ENCODE measurements at regions not wholly inside any gene's neighbourhood (a gene's known extent, or its start where the extent isn't known, plus 50 kb on each side); places are given as distances from the start of the nearest gene placed in this dataset.

DNA sequence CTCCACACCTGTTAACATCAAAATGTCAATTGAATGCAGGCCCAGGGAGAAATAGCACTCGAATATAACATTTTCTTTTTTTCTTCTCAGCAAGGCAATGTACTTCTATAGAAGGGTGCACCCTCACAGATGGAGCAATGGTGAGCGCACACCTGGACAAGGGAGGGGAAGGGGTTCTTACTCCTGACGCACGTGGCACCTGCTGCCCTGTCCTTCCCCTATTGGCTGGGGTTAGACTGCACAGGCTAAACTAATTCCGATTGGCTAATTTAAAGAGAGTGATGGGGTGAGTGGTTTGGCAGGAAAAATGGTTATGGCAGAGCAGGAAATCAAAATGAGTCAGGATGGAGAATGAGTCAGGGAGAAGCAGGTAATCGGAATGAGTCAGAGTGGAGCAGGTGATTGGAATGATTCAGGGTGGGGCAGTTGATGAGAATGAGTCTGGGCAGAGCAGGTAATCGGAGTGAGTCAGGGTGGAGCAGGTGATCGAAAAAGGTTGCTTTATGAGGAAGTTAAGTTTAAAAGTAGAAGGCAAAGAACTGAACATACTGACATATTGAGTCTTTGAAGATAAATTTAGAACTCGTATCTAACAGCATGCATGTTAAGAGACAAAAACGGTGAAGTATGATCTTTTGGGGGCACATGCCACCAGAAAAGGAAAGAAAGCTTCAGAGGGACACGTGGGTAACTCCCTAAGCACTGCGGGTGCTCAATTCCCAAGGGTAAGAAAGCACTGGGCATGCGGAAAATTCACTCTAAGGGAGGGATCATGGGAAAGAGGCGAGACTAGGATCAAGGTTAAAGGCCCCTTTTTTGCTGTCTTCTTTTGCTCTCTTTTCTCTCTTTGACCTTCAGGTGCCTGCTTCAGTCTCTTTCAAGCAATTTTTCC is 72.9 kb upstream of the GALNT15 start:
- WGBS, 2 donors: 76 to 78% methylated on average over 14 of the region's 14 CpGs
- no peaks in the 10 kb centered on the region for H3K27me3 ChIP-seq (ENCODE audit: control insufficient read depth in 1 of 2, insufficient read depth in 2 of 2, low read length in 1 of 2)
- DNase-seq: no peak
- no peaks in the 10 kb centered on the region for H3K36me3 ChIP-seq (ENCODE audit: control insufficient read depth in 1 of 2, insufficient read depth in 2 of 2, low read length in 1 of 2)
- H3K9me3 ChIP-seq (ENCODE audit: control insufficient read depth, low read length): no peaks in the 10 kb centered on the region
- intact Hi-C loops (cut with DNase I): no loop called here
- no peak overlapping the region for H3K27ac ChIP-seq (ENCODE audit: low read depth in 1 of 2, low read length in 2 of 2)
- no peak for ATAC-seq (ENCODE audit: low FRiP score)
- H3K4me1 ChIP-seq (ENCODE audit: control insufficient read depth in 1 of 2, insufficient read depth in 2 of 2, low read length in 2 of 2): peaks cover 2 to 3% of the 10 kb centered on the region in 2 donors
- no peak overlapping the region for H3K4me3 ChIP-seq (ENCODE audit: low read length in 2 of 2)

DNA sequence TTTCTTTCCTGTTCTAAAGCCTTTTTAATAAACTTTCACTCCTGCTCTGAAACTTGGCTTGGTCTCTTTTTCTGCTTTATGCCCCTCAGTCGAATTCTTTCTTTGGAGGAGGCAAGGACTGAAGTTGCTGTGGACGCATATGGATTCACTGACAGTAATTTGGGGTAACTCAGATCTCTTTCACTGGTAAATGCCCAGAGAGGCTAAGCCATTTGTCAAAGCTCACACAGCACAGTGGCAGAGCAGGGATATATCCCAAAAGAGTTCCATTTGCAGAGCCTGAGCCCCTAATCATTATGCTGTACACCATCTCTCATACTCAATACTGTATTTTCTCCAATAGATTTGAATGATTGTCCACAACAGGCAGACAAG is 72.3 kb upstream of the GALNT15 start:
- 77 to 83% methylated on average over 2 of the region's 2 CpGs for WGBS, 2 donors
- Histone ChIP-seq H3K27ac (ENCODE audit: low read depth in 1 of 2, low read length in 2 of 2) (no peak overlapping the region), H3K4me1 (ENCODE audit: control insufficient read depth in 1 of 2, insufficient read depth in 2 of 2, low read length in 2 of 2) (peaks cover 2 to 3% of the 10 kb centered on the region in 2 donors), H3K27me3 (ENCODE audit: control insufficient read depth in 1 of 2, insufficient read depth in 2 of 2, low read length in 1 of 2) (no peaks in the 10 kb centered on the region), H3K4me3 (ENCODE audit: low read length in 2 of 2) (no peak overlapping the region), H3K36me3 (ENCODE audit: control insufficient read depth in 1 of 2, insufficient read depth in 2 of 2, low read length in 1 of 2) (no peaks in the 10 kb centered on the region), H3K9me3 (ENCODE audit: control insufficient read depth, low read length) (no peaks in the 10 kb centered on the region)
- intact Hi-C loops (cut with DNase I): no loop called here
- ATAC-seq (ENCODE audit: low FRiP score) (no peak), DNase-seq (no peak)

DNA sequence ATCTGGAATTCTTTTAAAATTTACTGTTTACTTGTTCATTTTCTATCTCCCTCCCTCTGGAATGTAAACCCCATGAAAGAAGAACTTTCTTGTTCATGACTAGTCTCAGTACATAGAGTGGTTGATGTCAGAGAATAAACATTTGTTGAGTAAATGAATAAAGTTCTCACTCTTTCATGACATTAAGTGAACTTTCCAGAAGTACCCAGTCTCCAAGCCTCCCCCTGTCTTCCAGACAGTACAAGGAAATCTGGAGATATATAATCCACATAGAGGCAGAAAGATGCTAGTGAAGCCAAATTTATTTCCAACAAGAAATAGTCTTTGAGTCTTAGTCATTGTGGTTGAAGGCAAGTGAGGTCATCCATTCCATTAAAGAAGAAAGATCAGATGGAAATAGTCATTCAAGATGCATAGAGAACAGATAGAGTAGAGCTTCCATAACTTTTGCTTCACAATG is 71.5 kb upstream of the GALNT15 start:
- intact Hi-C loops (cut with DNase I): no loop called here
- DNase-seq (no peak), ATAC-seq (ENCODE audit: low FRiP score) (peak; percentile 69)
- Histone ChIP-seq H3K36me3 (ENCODE audit: control insufficient read depth in 1 of 2, insufficient read depth in 2 of 2, low read length in 1 of 2) (no peaks in the 10 kb centered on the region), H3K27me3 (ENCODE audit: control insufficient read depth in 1 of 2, insufficient read depth in 2 of 2, low read length in 1 of 2) (no peaks in the 10 kb centered on the region), H3K27ac (ENCODE audit: low read depth in 1 of 2, low read length in 2 of 2) (no peak overlapping the region), H3K9me3 (ENCODE audit: control insufficient read depth, low read length) (no peaks in the 10 kb centered on the region), H3K4me3 (ENCODE audit: low read length in 2 of 2) (no peak overlapping the region), H3K4me1 (ENCODE audit: control insufficient read depth in 1 of 2, insufficient read depth in 2 of 2, low read length in 2 of 2) (peaks cover 2 to 3% of the 10 kb centered on the region in 2 donors)

DNA sequence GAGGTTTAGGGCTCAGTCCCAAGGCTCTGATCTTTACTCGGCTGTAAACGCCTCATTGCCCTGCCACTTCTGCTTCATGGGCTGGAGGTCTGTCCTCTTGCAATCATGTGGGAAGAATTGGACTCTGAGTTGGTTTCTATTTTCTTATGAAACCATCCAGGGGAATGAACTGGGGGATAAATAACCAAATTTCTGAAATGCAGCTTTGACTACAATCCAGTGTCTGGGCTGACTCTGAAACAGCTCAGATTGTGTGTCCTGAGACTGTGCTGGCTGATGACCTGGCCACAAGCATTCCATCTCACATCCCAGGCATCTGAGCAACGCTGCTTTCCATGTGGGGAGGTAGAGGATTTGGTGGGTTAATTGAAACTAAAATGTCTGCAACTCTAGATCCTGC is 71.0 kb upstream of the GALNT15 start:
- Histone ChIP-seq H3K36me3 (ENCODE audit: control insufficient read depth in 1 of 2, insufficient read depth in 2 of 2, low read length in 1 of 2) (no peaks in the 10 kb centered on the region), H3K27me3 (ENCODE audit: control insufficient read depth in 1 of 2, insufficient read depth in 2 of 2, low read length in 1 of 2) (no peaks in the 10 kb centered on the region), H3K4me1 (ENCODE audit: control insufficient read depth in 1 of 2, insufficient read depth in 2 of 2, low read length in 2 of 2) (peaks cover 2 to 3% of the 10 kb centered on the region in 2 donors), H3K27ac (ENCODE audit: low read depth in 1 of 2, low read length in 2 of 2) (no peak overlapping the region), H3K4me3 (ENCODE audit: low read length in 2 of 2) (no peak overlapping the region), H3K9me3 (ENCODE audit: control insufficient read depth, low read length) (no peaks in the 10 kb centered on the region)
- DNase-seq (no peak), ATAC-seq (ENCODE audit: low FRiP score) (peak; percentile 75)
- intact Hi-C loops (cut with DNase I): no loop called here
- 50 to 57% methylated on average over 3 of the region's 3 CpGs for WGBS, 2 donors

DNA sequence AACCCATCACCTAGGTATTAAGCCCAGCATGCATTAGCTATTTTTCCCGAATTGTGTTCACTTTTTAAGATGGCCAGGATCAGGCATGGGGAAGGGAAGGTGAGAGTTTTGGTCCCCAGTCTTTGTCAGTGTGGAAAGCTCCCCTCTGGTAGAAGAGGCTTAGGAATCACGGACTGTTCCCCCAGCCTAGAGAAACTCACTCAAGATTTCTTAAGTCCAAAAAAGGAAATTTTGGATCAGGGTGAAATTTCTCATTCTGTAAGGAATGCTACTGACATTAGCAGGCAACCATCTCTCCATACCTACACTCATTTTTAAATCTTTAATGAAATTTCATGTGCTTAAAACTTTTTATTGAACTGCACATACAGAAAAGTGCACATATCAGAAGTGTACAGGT is 70.3 kb upstream of the GALNT15 start:
- H3K4me1 ChIP-seq (ENCODE audit: control insufficient read depth in 1 of 2, insufficient read depth in 2 of 2, low read length in 2 of 2): peaks cover 2 to 3% of the 10 kb centered on the region in 2 donors
- DNase-seq (no peak), ATAC-seq (ENCODE audit: low FRiP score) (no peak)
- H3K9me3 ChIP-seq (ENCODE audit: control insufficient read depth, low read length): no peaks in the 10 kb centered on the region
- no peaks in the 10 kb centered on the region for H3K27me3 ChIP-seq (ENCODE audit: control insufficient read depth in 1 of 2, insufficient read depth in 2 of 2, low read length in 1 of 2)
- no peak overlapping the region for H3K27ac ChIP-seq (ENCODE audit: low read depth in 1 of 2, low read length in 2 of 2)
- intact Hi-C loops (cut with DNase I): no loop called here
- 50 to 70% methylated on average over 2 of the region's 2 CpGs for WGBS, 2 donors
- H3K4me3 ChIP-seq (ENCODE audit: low read length in 2 of 2): no peak overlapping the region
- no peaks in the 10 kb centered on the region for H3K36me3 ChIP-seq (ENCODE audit: control insufficient read depth in 1 of 2, insufficient read depth in 2 of 2, low read length in 1 of 2)

DNA sequence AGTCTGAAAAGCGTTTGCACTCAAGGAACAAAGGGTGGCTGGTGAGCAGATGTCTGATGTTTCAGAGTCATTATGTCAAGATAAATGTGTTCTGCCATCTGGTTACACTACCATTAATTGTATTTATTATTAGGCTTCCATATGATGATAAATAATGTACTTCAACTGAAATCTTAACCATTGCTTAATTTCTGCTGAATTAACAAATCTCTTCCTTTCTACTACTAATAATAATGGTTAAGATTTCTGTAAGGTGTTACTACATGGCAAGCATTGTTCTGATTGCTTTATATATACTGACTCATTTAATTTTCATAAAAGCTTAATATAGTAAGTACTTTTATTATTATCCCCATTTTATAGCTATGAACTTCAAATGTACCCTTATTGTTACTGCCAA is 68.4 kb upstream of the GALNT15 start:
- intact Hi-C loops (cut with DNase I): no loop called here
- no peaks in the 10 kb centered on the region for H3K9me3 ChIP-seq (ENCODE audit: control insufficient read depth, low read length)
- ATAC-seq (ENCODE audit: low FRiP score) (no peak), DNase-seq (no peak)
- no peak overlapping the region for H3K27ac ChIP-seq (ENCODE audit: low read depth in 1 of 2, low read length in 2 of 2)
- H3K36me3 ChIP-seq (ENCODE audit: control insufficient read depth in 1 of 2, insufficient read depth in 2 of 2, low read length in 1 of 2): no peaks in the 10 kb centered on the region
- 93% methylated on average over 1 of the region's 1 CpG for WGBS, 2 donors
- H3K4me1 ChIP-seq (ENCODE audit: control insufficient read depth in 1 of 2, insufficient read depth in 2 of 2, low read length in 2 of 2): peaks cover 2 to 3% of the 10 kb centered on the region in 2 donors
- no peaks in the 10 kb centered on the region for H3K27me3 ChIP-seq (ENCODE audit: control insufficient read depth in 1 of 2, insufficient read depth in 2 of 2, low read length in 1 of 2)
- no peak overlapping the region for H3K4me3 ChIP-seq (ENCODE audit: low read length in 2 of 2)

DNA sequence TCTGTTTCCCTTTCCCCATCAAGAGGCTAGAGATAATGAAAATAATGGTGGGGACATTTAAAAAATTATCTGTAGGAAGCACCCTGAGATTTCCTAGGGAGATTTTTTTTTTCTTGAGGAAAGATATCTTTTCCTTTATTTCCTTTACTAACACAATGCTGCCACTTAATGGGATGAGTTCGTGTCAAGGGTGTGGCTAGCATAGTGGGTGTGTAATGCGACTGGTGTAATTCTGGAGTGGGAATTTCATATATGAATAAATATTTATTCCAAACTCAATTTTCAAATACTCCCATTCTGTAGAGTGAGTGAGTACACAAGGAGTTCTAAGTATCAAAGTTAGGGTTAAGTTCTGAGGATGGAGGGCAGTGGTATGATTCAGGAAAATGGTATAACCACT is 66.1 kb upstream of the GALNT15 start:
- Histone ChIP-seq H3K36me3 (ENCODE audit: control insufficient read depth in 1 of 2, insufficient read depth in 2 of 2, low read length in 1 of 2) (no peaks in the 10 kb centered on the region), H3K27me3 (ENCODE audit: control insufficient read depth in 1 of 2, insufficient read depth in 2 of 2, low read length in 1 of 2) (no peaks in the 10 kb centered on the region), H3K4me3 (ENCODE audit: low read length in 2 of 2) (no peak overlapping the region), H3K27ac (ENCODE audit: low read depth in 1 of 2, low read length in 2 of 2) (no peak overlapping the region), H3K4me1 (ENCODE audit: control insufficient read depth in 1 of 2, insufficient read depth in 2 of 2, low read length in 2 of 2) (peaks cover 0 to 4% of the 10 kb centered on the region in 2 donors), H3K9me3 (ENCODE audit: control insufficient read depth, low read length) (no peaks in the 10 kb centered on the region)
- 64 to 93% methylated on average over 2 of the region's 2 CpGs for WGBS, 2 donors
- no peak for ATAC-seq (ENCODE audit: low FRiP score)
- intact Hi-C loops (cut with DNase I): no loop called here
- no peak for DNase-seq

DNA sequence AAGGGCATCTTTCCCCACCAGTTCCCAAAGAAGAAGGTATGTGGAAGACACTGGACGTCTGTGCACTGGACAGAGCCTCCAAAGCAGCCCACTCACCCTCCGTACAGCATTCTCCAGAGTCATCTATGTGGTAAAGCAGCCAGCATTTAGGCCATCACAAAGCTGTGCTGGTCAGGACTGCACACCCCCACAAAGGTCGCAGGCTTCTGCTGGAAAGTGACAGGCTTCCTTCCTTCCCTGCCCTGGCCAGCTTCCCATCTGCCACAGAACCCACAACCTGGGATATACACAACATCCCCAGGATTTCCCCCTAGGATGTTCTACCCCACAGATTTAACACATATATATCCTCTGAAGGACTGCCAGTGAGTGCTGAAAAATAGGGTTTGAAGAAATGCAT is 64.6 kb upstream of the GALNT15 start:
- no peak for ATAC-seq (ENCODE audit: low FRiP score)

DNA sequence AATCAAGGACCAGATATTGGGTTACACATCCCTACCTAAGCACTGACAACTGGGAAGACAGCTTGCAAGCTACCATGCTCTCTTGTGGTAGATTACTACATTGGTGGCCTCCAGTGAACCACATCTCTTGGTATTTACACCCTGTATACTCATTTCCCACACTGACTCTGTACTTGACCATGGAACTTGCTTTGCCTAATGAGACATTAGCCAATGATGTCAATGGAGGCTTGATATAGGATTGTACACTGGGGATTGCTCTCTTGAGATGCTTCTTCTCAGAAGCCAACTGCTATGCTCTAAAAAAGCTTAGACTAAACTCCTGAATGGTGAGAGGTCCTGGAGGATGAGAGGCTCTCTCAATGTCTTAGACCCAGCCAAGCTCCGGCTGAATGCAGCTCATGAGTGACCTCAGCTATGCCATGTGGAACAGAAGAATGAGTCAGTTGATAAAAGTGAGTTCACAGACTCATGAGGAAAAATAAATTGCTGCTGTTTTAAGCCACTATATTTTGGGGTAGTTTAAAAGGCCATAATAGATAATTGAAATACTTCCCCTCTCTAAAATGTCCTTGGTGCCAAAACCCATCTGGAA is 61.5 kb upstream of the GALNT15 start:
- ATAC-seq (ENCODE audit: low FRiP score) (peak; percentile 51), DNase-seq (no peak)
- Histone ChIP-seq H3K36me3 (ENCODE audit: control insufficient read depth in 1 of 2, insufficient read depth in 2 of 2, low read length in 1 of 2) (no peaks in the 10 kb centered on the region), H3K4me1 (ENCODE audit: control insufficient read depth in 1 of 2, insufficient read depth in 2 of 2, low read length in 2 of 2) (peaks cover 0 to 6% of the 10 kb centered on the region in 2 donors), H3K4me3 (ENCODE audit: low read length in 2 of 2) (no peak overlapping the region), H3K9me3 (ENCODE audit: control insufficient read depth, low read length) (no peaks in the 10 kb centered on the region), H3K27me3 (ENCODE audit: control insufficient read depth in 1 of 2, insufficient read depth in 2 of 2, low read length in 1 of 2) (no peaks in the 10 kb centered on the region), H3K27ac (ENCODE audit: low read depth in 1 of 2, low read length in 2 of 2) (no peak overlapping the region)
- 18 to 26% methylated on average over 1 of the region's 1 CpG for WGBS, 2 donors
- intact Hi-C loops (cut with DNase I): no loop called here

More for the DNA sequence above, 64.6 kb upstream of the GALNT15 start:
- 83 to 85% methylated on average over 3 of the region's 3 CpGs for WGBS, 2 donors
- DNase-seq: no peak
- peaks cover 0 to 6% of the 10 kb centered on the region in 2 donors for H3K4me1 ChIP-seq (ENCODE audit: control insufficient read depth in 1 of 2, insufficient read depth in 2 of 2, low read length in 2 of 2)
- H3K27me3 ChIP-seq (ENCODE audit: control insufficient read depth in 1 of 2, insufficient read depth in 2 of 2, low read length in 1 of 2): no peaks in the 10 kb centered on the region
- no peak overlapping the region for H3K27ac ChIP-seq (ENCODE audit: low read depth in 1 of 2, low read length in 2 of 2)
- no peak overlapping the region for H3K4me3 ChIP-seq (ENCODE audit: low read length in 2 of 2)
- intact Hi-C loops (cut with DNase I): no loop called here
- no peaks in the 10 kb centered on the region for H3K36me3 ChIP-seq (ENCODE audit: control insufficient read depth in 1 of 2, insufficient read depth in 2 of 2, low read length in 1 of 2)
- no peaks in the 10 kb centered on the region for H3K9me3 ChIP-seq (ENCODE audit: control insufficient read depth, low read length)
